ENCODE measurements at regions not wholly inside any gene's neighbourhood (a gene's known extent, or its start where the extent isn't known, plus 50 kb on each side); places are given as distances from the start of the nearest gene placed in this dataset.

DNA sequence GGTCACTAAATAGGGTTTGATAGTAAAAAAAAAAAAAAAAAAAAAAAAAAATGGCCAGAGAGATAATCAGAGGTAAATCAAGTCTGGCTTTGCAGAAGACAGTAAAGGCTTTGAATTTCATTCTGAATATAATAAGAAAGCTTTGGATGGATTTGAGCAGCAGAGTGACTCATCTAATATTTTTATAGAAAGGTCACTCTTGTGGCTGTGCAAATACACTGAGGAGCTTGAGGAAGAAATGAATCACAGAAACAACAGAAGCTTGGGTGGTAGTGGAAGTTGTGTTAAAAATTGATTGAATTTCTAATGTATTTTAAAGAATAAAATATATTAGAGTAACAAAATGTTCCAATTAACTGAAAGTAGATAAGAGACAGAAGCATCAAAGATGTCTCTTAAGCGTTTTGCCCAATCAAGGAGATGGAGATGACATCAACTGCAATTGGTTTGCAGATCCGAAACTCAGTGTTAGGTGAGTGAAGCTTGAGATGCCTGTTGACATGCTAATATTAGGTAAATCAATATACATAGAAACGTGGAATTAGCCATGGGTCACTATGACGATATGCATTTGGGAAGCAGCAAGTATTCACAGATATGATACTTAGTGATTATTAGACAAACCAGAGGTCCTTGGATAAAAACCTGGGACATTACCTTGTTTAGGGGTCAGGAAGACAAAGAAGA, 280.5 kb downstream of the GPM6A start:
- TF ChIP-seq CTCF (optimal IDR thresholded peaks at IDR 0.05 in 1 of 3, IDR thresholded peaks at IDR 0.05 in 1 of 3, conservative IDR thresholded peaks at IDR 0.05 in 1 of 3; ENCODE audit: extremely low read depth in 1 of 3, insufficient read depth in 2 of 3, low read length in 3 of 3) = no peak
- TF ChIP-seq EZH2 (IDR thresholded peaks at IDR 0.05; ENCODE audit: low read length) = no peak

Measured in keratinocyte (primary cell).